HG03045 (cell line): ENCODE measurements at regions not wholly inside any gene's neighbourhood (a gene's known extent, or its start where the extent isn't known, plus 50 kb on each side); places are given as distances from the start of the nearest gene placed in this dataset.

Source experiments
- ATAC-seq: cut with Tn5 transposase; IDR thresholded peaks from one replicate; pipeline ENCODE4 v1.9.1; 2021; ENCODE audit warnings: mild to moderate bottlenecking, moderate library complexity; ENCODE audit not compliant: unreplicated experiment

- ATAC-seq, result no peak
Measured at GRCh38 chr20:40806929-40807820, 118.1 kb upstream of the MAFB start.

- ATAC-seq, result no peak
Measured at GRCh38 chr20:40807821-40808170, 118.8 kb upstream of the MAFB start.

GRCh38 chr20:40808936-40809335, 119.9 kb upstream of the MAFB start:
- ATAC-seq, result no peak

GRCh38 chr20:40809361-40809760, 120.3 kb upstream of the MAFB start:
- ATAC-seq, result no peak

- ATAC-seq, result no peak
Measured at GRCh38 chr20:40810332-40811000, 121.4 kb upstream of the MAFB start.

GRCh38 chr20:40811004-40811403, 122.0 kb upstream of the MAFB start:
- ATAC-seq, result no peak

- ATAC-seq, result no peak
Measured at GRCh38 chr20:40811660-40812414, 122.8 kb upstream of the MAFB start.

- ATAC-seq, result no peak
Measured at GRCh38 chr20:40812415-40812925, 123.4 kb upstream of the MAFB start.

GRCh38 chr20:40813029-40813431, 124.0 kb upstream of the MAFB start:
- ATAC-seq, result no peak

- no peak for ATAC-seq
Measured at GRCh38 chr20:40813708-40814630, 124.9 kb upstream of the MAFB start.

- no peak for ATAC-seq
Measured at GRCh38 chr20:40814631-40814960, 125.6 kb upstream of the MAFB start.

GRCh38 chr20:40815156-40816038, 126.4 kb upstream of the MAFB start:
- ATAC-seq, result no peak

GRCh38 chr20:40816039-40816352, 127.0 kb upstream of the MAFB start:
- ATAC-seq, result no peak

- ATAC-seq, result no peak
Measured at GRCh38 chr20:40821429-40821828, 132.4 kb upstream of the MAFB start.

- ATAC-seq, result no peak
Measured at GRCh38 chr20:40826699-40827098, 137.7 kb upstream of the MAFB start.

- no peak for ATAC-seq
Measured at GRCh38 chr20:40835321-40835720, 146.3 kb upstream of the MAFB start.

GRCh38 chr20:40838509-40838908, 149.5 kb upstream of the MAFB start:
- ATAC-seq, result no peak

- no peak for ATAC-seq
Measured at GRCh38 chr20:40843251-40843650, 154.2 kb upstream of the MAFB start.

GRCh38 chr20:40844332-40844731, 155.3 kb upstream of the MAFB start:
- ATAC-seq, result no peak

GRCh38 chr20:40848096-40848495, 159.1 kb upstream of the MAFB start:
- no peak for ATAC-seq
